WTC11 (cell line): ENCODE measurements at regions not wholly inside any gene's neighbourhood (a gene's known extent, or its start where the extent isn't known, plus 50 kb on each side); places are given as distances from the start of the nearest gene placed in this dataset.

Source experiments
- CREB1 ChIP-seq: sonication (generic); formaldehyde crosslinking; IDR thresholded peaks from 2 replicates; pipeline ENCODE4 v1.8.0; 2023; ENCODE audit warnings: mild to moderate bottlenecking, missing genetic modification reagents
- CTCF ChIP-seq: fragments of 200-600 bp; IDR thresholded peaks from 2 replicates; pipeline ENCODE4 v1.8.0; 2022; ENCODE audit warnings: antibody characterized with exemption
- ESRRA ChIP-seq: sonication (generic); formaldehyde crosslinking; IDR thresholded peaks from 2 replicates; pipeline ENCODE4 v1.8.1; 2022; ENCODE audit warnings: mild to moderate bottlenecking, missing genetic modification reagents, borderline replicate concordance
- NFATC4 ChIP-seq: fragments of 250-450 bp; sonication (Bioruptor Pico); IDR thresholded peaks from 2 replicates; pipeline ENCODE4 v1.9.0; 2021; ENCODE audit warnings: mild to moderate bottlenecking
- NFYB ChIP-seq: sonication (generic); formaldehyde crosslinking; conservative IDR thresholded peaks from 2 replicates; pipeline ENCODE4 v1.8.0; 2022; ENCODE audit warnings: low read depth, missing genetic modification reagents
- SMAD4 ChIP-seq: sonication (generic); formaldehyde crosslinking; IDR thresholded peaks from 2 replicates; pipeline ENCODE4 v1.8.0; 2022; ENCODE audit warnings: mild to moderate bottlenecking, missing genetic modification reagents
- SP1 ChIP-seq: sonication (generic); formaldehyde crosslinking; conservative IDR thresholded peaks from 2 replicates; pipeline ENCODE4 v1.8.1; 2022; ENCODE audit warnings: missing genetic modification reagents
- STAT6 ChIP-seq: sonication (generic); formaldehyde crosslinking; conservative IDR thresholded peaks from 2 replicates; pipeline ENCODE4 v1.8.1; 2023; ENCODE audit warnings: mild to moderate bottlenecking, low read depth, missing genetic modification reagents, moderate library complexity
- TEAD4 ChIP-seq: sonication (generic); formaldehyde crosslinking; IDR thresholded peaks from 2 replicates; pipeline ENCODE4 v1.8.0; 2022; ENCODE audit warnings: mild to moderate bottlenecking, missing genetic modification reagents
- ZNF416 ChIP-seq: fragments of 250-450 bp; sonication (Bioruptor Pico); IDR thresholded peaks from 2 replicates; pipeline ENCODE4 v1.9.0; 2021; ENCODE audit warnings: mild to moderate bottlenecking, inconsistent platforms
- TF ChIP-seq, protein P1 (sequence below): fragments of 250-450 bp; sonication (Bioruptor Pico); IDR thresholded peaks from 2 replicates; pipeline ENCODE4 v1.8.0; 2021; ENCODE audit warnings: mild to moderate bottlenecking
- TF ChIP-seq, protein P2 (sequence below): sonication (generic); formaldehyde crosslinking; IDR thresholded peaks from 2 replicates; pipeline ENCODE4 v1.8.0; 2022; ENCODE audit warnings: mild to moderate bottlenecking, missing genetic modification reagents

- TF ChIP-seq CTCF = no peak
- no peak for TF ChIP-seq SP1
- no peak for TF ChIP-seq ZNF416
- TF ChIP-seq STAT6 (CRISPR knock-in tag) = no peak
- TF ChIP-seq SMAD4 = no peak
- no peak for TF ChIP-seq NFYB (CRISPR knock-in tag)
- no peak for TF ChIP-seq ESRRA (CRISPR knock-in tag)
- no peak for TF ChIP-seq NFATC4 (CRISPR knock-in tag)
- TF ChIP-seq, protein P1, sequence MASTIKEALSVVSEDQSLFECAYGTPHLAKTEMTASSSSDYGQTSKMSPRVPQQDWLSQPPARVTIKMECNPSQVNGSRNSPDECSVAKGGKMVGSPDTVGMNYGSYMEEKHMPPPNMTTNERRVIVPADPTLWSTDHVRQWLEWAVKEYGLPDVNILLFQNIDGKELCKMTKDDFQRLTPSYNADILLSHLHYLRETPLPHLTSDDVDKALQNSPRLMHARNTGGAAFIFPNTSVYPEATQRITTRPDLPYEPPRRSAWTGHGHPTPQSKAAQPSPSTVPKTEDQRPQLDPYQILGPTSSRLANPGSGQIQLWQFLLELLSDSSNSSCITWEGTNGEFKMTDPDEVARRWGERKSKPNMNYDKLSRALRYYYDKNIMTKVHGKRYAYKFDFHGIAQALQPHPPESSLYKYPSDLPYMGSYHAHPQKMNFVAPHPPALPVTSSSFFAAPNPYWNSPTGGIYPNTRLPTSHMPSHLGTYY (CRISPR knock-in tag) = no peak
- no peak for TF ChIP-seq TEAD4
- TF ChIP-seq CREB1 (CRISPR knock-in tag) = no peak
- TF ChIP-seq, protein P2, sequence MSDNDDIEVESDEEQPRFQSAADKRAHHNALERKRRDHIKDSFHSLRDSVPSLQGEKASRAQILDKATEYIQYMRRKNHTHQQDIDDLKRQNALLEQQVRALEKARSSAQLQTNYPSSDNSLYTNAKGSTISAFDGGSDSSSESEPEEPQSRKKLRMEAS (CRISPR knock-in tag) = no peak
Measured at GRCh38 chr2:55111570-55112228, 61.4 kb upstream of the RTN4 start.
